HCT116 (cell line): ENCODE measurements at regions not wholly inside any gene's neighbourhood (a gene's known extent, or its start where the extent isn't known, plus 50 kb on each side); places are given as distances from the start of the nearest gene placed in this dataset.

Source experiments
- CTCF ChIP-seq, 3 experiments: fragments of 200-600 bp in 1 of 3; sonication (generic) in 1 of 3; IDR thresholded peaks in 2 of 3; conservative IDR thresholded peaks in 1 of 3; 2 replicates each; pipeline ENCODE4 v1.5.1; 2012 to 2017; ENCODE audit warnings: low read depth in 2 of 3, low read length in 2 of 3, antibody characterized with exemption in 1 of 3, borderline replicate concordance in 1 of 3, control low read depth in 1 of 3, mild to moderate bottlenecking in 1 of 3, mixed read lengths in 1 of 3, mixed run types in 1 of 3, moderate library complexity in 1 of 3; ENCODE audit not compliant: insufficient read depth in 1 of 3
- POLR2A ChIP-seq: IDR thresholded peaks from 2 replicates; pipeline ENCODE4 v1.7.0; 2011; ENCODE audit warnings: borderline replicate concordance; ENCODE audit not compliant: insufficient read depth, insufficient read length; ENCODE audit errors: extremely low read depth
- POLR2AphosphoS5 ChIP-seq: IDR thresholded peaks from 2 replicates; pipeline ENCODE4 v1.6.1; 2011; ENCODE audit warnings: mild to moderate bottlenecking, low read depth, low read length, moderate library complexity
- ZFX ChIP-seq: fragments of 450-650 bp; IDR thresholded peaks from 2 replicates; pipeline ENCODE4 v1.6.1; 2017

GRCh38 chr19:31718032-31718431, 368.8 kb upstream of the TSHZ3 start:
- no peak for TF ChIP-seq POLR2A
- no peak for TF ChIP-seq POLR2AphosphoS5
- TF ChIP-seq CTCF (IDR thresholded peaks at IDR 0.05 in 2 of 3, conservative IDR thresholded peaks at IDR 0.05 in 1 of 3; ENCODE audit: borderline replicate concordance in 1 of 3, insufficient read depth in 1 of 3, low read depth in 2 of 3, low read length in 2 of 3): no peak
- TF ChIP-seq ZFX: no peak
